Neuronal stem cell (in vitro differentiated cells): ENCODE measurements at regions not wholly inside any gene's neighbourhood (a gene's known extent, or its start where the extent isn't known, plus 50 kb on each side); places are given as distances from the start of the nearest gene placed in this dataset.

ENCODE experiments used
- DNase-seq: peaks from one replicate; pipeline ENCODE4 v3.0.0-alpha.2; 2013; ENCODE audit warnings: low spot score
- H2AFZ ChIP-seq: one replicate; pipeline ENCODE4 v1.6.1; 2013; ENCODE audit warnings: mild to moderate bottlenecking, low read length, inconsistent platforms
- H2AK5ac ChIP-seq: 2 replicates; pipeline ENCODE4 v1.6.1; 2013; ENCODE audit warnings: low read depth, mild to moderate bottlenecking, inconsistent platforms, low read length, moderate library complexity, mixed read lengths
- H2BK120ac ChIP-seq: 2 replicates; pipeline ENCODE4 v1.6.1; 2013; ENCODE audit warnings: low read depth, mild to moderate bottlenecking, inconsistent platforms, low read length, moderate library complexity, mixed read lengths
- H2BK12ac ChIP-seq: one replicate; pipeline ENCODE4 v1.6.1; 2013; ENCODE audit warnings: low read length, inconsistent platforms
- H2BK15ac ChIP-seq: 2 replicates; pipeline ENCODE4 v1.6.1; 2013; ENCODE audit warnings: mild to moderate bottlenecking, low read length, inconsistent platforms, mixed read lengths
- H2BK5ac ChIP-seq: one replicate; pipeline ENCODE4 v1.6.1; 2013; ENCODE audit warnings: inconsistent platforms, mild to moderate bottlenecking, low read length, moderate library complexity
- H3K14ac ChIP-seq: one replicate; pipeline ENCODE4 v1.6.1; 2013; ENCODE audit warnings: low read length, inconsistent platforms
- H3K18ac ChIP-seq: 2 replicates; pipeline ENCODE4 v1.6.1; 2013; ENCODE audit warnings: low read length, inconsistent platforms
- H3K23ac ChIP-seq: 2 replicates; pipeline ENCODE4 v1.6.1; 2013; ENCODE audit warnings: low read depth, mild to moderate bottlenecking, mixed read lengths, low read length, inconsistent platforms; ENCODE audit not compliant: poor library complexity
- H3K27ac ChIP-seq: replicated peaks from 3 replicates; pipeline ENCODE4 v1.5.1; 2013; ENCODE audit warnings: low read length, inconsistent platforms
- H3K27me3 ChIP-seq, 3 experiments: 2 replicates each; pipeline ENCODE4 v1.6.1; 2013; ENCODE audit warnings: low read length in 3 of 3, mild to moderate bottlenecking in 2 of 3, inconsistent platforms in 1 of 3, low read depth in 1 of 3, mixed read lengths in 1 of 3, moderate library complexity in 1 of 3; ENCODE audit not compliant: control insufficient read depth in 3 of 3, insufficient read depth in 3 of 3
- H3K36me3 ChIP-seq, 2 donors: replicated peaks in 1 of 2; 2 replicates each; pipeline ENCODE4 v1.6.1; 2013; ENCODE audit warnings: low read length in 2 of 2; ENCODE audit not compliant: control insufficient read depth in 2 of 2, insufficient read depth in 2 of 2
- H3K4ac ChIP-seq: 2 replicates; pipeline ENCODE4 v1.6.1; 2013; ENCODE audit warnings: inconsistent platforms, mild to moderate bottlenecking, low read length, moderate library complexity
- H3K4me1 ChIP-seq, 2 donors: 1 replicate in 1 of 2; 2 replicates in 1 of 2; pipeline ENCODE4 v1.6.1; 2013; ENCODE audit warnings: low read length in 2 of 2, low read depth in 1 of 2; ENCODE audit not compliant: control insufficient read depth in 2 of 2, insufficient read depth in 1 of 2
- H3K4me2 ChIP-seq: one replicate; pipeline ENCODE4 v1.6.1; 2013; ENCODE audit warnings: mild to moderate bottlenecking, low read length, inconsistent platforms; ENCODE audit not compliant: insufficient read depth, poor library complexity, severe bottlenecking
- H3K4me3 ChIP-seq, 2 donors: 2 replicates each; pipeline ENCODE4 v1.5.1; 2013; ENCODE audit warnings: low read length in 2 of 2, mild to moderate bottlenecking in 2 of 2, inconsistent platforms in 1 of 2, moderate library complexity in 1 of 2
- H3K79me1 ChIP-seq: one replicate; pipeline ENCODE4 v1.6.1; 2013; ENCODE audit warnings: low read depth, mild to moderate bottlenecking, inconsistent platforms, low read length, moderate library complexity
- H3K9ac ChIP-seq: one replicate; pipeline ENCODE4 v1.6.1; 2013; ENCODE audit warnings: mild to moderate bottlenecking, low read depth, low read length, inconsistent platforms; ENCODE audit not compliant: poor library complexity
- H3K9me3 ChIP-seq, 2 donors: replicated peaks in 1 of 2; 2 replicates each; pipeline versions ENCODE3 to v1.6.1; 2013; ENCODE audit warnings: low read length in 2 of 2, mild to moderate bottlenecking in 2 of 2, inconsistent platforms in 1 of 2, low read depth in 1 of 2, mixed read lengths in 1 of 2, moderate library complexity in 1 of 2; ENCODE audit not compliant: control insufficient read depth in 2 of 2, insufficient read depth in 1 of 2
- H4K8ac ChIP-seq: one replicate; pipeline ENCODE4 v1.6.1; 2013; ENCODE audit warnings: low read depth, mild to moderate bottlenecking, inconsistent platforms, low read length, moderate library complexity
- H4K91ac ChIP-seq: one replicate; pipeline ENCODE4 v1.6.1; 2013; ENCODE audit warnings: low read length, low read depth, mild to moderate bottlenecking, inconsistent platforms; ENCODE audit not compliant: poor library complexity
- whole genome bisulfite sequencing, 2 donors: extraction: QIAGEN DNeasy Blood & Tissue Kit; methylation state at CpG; one replicate each; pipeline ENCODE4 v1.1.7; 2013; ENCODE audit warnings: missing lambda C conversion rate in 2 of 2, mixed read lengths in 1 of 2; ENCODE audit not compliant: insufficient read length in 2 of 2, insufficient replicate concordance in 1 of 2; ENCODE audit errors: extremely low coverage in 2 of 2; 5-methylcytosine and 5-hydroxymethylcytosine counted together

DNA sequence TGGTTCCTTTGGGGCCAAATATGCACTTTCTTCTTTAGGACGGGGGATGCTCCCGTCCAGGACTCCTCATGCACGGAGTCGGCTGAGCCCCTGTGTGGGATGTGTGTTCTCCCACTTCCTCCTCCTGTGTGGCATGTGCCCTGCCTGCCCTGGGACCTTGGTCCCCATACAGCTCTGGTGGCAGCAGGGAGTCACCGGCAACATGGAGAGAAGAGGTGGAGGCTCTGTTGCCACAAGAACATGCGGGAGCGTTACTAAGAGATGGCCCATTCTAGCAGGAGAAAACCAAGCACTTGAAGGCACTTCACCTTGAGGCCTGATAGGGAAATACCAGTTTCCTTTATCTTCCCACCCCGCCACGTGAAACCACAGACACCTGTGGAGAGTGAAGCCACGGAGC is 98.0 kb downstream of the DDX1 start:
- Histone ChIP-seq H3K23ac (no peak overlapping the region), H2AFZ (no peak overlapping the region), H2BK5ac (no peak overlapping the region), H3K14ac (no peak overlapping the region), H2BK15ac (peak overlapping the region; percentile 27), H4K8ac (no peak overlapping the region), H3K79me1 (no peaks in the 10 kb centered on the region), H4K91ac (no peak overlapping the region), H3K36me3 (no peaks in the 10 kb centered on the region), H3K9ac (no peak overlapping the region), H3K4ac (peak overlapping the region; percentile 10), H3K4me2 (no peak overlapping the region), H3K4me3 (no peak overlapping the region), H2BK12ac (no peak overlapping the region), H3K4me1 (peaks cover 2 to 7% of the 10 kb centered on the region in 2 donors), H3K27me3 (peaks cover 0 to 1% (median 0%) of the 10 kb centered on the region in 3 experiments), H3K27ac (no peak overlapping the region), H2BK120ac (no peak overlapping the region), H2AK5ac (peak overlapping the region; percentile 1), H3K18ac (no peak overlapping the region), H3K9me3 (peaks cover 0 to 2% of the 10 kb centered on the region in 2 donors)
- no peak for DNase-seq
- WGBS, 2 donors: no CpG with 5 or more reads among the region's 10 CpGs

DNA sequence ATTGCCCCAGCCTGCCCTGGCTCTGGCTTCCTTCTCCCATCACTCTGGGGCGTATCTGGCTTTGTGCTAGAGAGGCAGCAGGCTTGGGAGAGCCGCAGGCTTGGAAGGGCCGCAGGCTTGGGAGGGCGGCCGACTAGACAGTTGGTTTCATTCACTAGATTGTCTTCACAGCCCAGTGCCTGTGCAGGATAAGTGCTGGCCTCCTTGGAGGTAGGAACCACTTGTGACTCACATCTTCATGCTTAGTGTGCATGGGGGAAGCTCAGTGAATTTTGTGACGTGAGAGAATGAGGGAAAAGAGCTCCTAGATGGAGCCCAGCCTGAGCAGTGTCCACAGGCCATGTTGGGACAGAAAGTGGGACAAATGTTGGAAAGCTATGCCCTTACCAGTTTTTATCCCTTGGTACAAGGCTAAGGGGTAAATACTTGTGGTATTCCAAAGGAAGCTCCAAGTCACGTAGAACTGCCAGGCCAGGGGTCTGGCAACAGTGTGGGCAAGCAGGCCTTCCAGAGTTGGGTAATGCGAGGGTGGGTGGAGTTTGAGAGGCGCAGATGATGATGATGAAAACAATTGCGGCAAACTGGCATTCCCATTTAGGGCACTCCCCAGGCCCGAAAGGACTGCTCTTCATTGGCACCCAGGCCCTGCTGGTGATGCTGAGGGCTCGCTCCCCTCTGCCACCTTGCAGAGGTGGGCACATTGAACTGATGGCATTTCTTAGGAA is 100.1 kb downstream of the DDX1 start:
- Histone ChIP-seq H3K27me3 (peaks cover 0 to 1% (median 0%) of the 10 kb centered on the region in 3 experiments), H3K18ac (peak overlapping the region; percentile 44), H4K8ac (no peak overlapping the region), H3K4me2 (no peak overlapping the region), H3K14ac (no peak overlapping the region), H3K4me1 (peaks cover 4 to 7% of the 10 kb centered on the region in 2 donors), H3K9ac (peak overlapping the region; percentile 12), H3K9me3 (peaks cover 0 to 2% of the 10 kb centered on the region in 2 donors), H3K4ac (peak overlapping the region; percentile 23), H2AFZ (no peak overlapping the region), H2BK120ac (no peak overlapping the region), H3K4me3 (no peak overlapping the region), H3K23ac (no peak overlapping the region), H2AK5ac (peak overlapping the region; percentile 58), H2BK15ac (peak overlapping the region; percentile 77), H3K27ac (no peak overlapping the region), H3K36me3 (no peaks in the 10 kb centered on the region), H3K79me1 (no peaks in the 10 kb centered on the region), H2BK12ac (no peak overlapping the region), H2BK5ac (no peak overlapping the region), H4K91ac (no peak overlapping the region)
- WGBS, 2 donors: no CpG with 5 or more reads among the region's 12 CpGs
- DNase-seq: no peak

DNA sequence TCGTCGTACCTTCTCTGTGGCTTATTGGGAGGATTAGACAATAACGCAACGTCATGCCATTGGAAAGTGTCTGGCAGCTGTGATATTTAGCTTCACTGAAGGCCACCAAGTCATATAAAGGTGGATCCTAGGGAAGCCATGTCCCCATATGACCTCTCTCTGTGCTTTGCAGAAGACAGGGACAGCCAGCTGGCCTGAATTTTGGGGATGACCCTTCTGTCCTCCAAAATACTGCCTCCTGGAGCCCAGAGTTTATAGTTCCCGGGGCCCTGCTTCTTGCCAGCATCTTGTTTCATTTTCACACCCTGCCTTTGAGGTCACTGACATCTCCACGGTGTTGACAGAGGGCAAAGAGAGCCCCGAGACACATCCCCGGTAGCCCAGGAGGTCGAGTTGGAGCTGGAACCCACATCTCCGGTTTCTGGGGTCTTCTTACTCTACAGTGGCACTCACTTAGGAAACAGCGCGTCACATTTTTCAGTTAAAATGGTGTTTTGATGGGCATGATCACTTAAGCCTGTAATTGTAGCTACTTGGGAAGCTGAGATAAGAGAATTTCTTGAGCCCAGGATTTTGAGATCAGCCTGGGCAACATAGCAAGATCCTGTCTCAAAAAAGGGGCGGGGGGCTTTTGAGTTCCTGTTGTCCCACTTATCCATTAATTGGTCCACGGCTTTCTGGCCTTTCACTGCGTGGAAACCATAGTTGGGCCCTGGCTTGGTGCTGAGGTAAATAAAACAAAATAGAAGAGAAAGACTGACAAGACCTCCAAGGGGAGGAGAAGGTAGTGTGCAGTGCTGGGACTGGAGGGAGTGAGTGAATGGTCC is 101.1 kb downstream of the DDX1 start:
- H3K14ac ChIP-seq: no peak overlapping the region
- H3K27ac ChIP-seq: no peak overlapping the region
- H4K8ac ChIP-seq: no peak overlapping the region
- peaks cover 0 to 2% of the 10 kb centered on the region in 2 donors for H3K9me3 ChIP-seq
- no peak overlapping the region for H2AFZ ChIP-seq
- H3K9ac ChIP-seq: no peak overlapping the region
- H3K36me3 ChIP-seq: no peaks in the 10 kb centered on the region
- no peak overlapping the region for H3K4ac ChIP-seq
- DNase-seq: no peak
- no peak overlapping the region for H3K18ac ChIP-seq
- no peak overlapping the region for H3K23ac ChIP-seq
- H3K4me2 ChIP-seq: no peak overlapping the region
- H2BK120ac ChIP-seq: no peak overlapping the region
- H3K4me3 ChIP-seq: no peak overlapping the region
- no peak overlapping the region for H2BK5ac ChIP-seq
- H3K4me1 ChIP-seq: peaks cover 4 to 7% of the 10 kb centered on the region in 2 donors
- no peaks in the 10 kb centered on the region for H3K79me1 ChIP-seq
- peak overlapping the region; percentile 61 for H4K91ac ChIP-seq
- WGBS, 2 donors: no CpG with 5 or more reads among the region's 15 CpGs
- H2BK15ac ChIP-seq: no peak overlapping the region
- H3K27me3 ChIP-seq: peaks cover 0 to 1% (median 0%) of the 10 kb centered on the region in 3 experiments
- H2AK5ac ChIP-seq: peak overlapping the region; percentile 16
- no peak overlapping the region for H2BK12ac ChIP-seq

DNA sequence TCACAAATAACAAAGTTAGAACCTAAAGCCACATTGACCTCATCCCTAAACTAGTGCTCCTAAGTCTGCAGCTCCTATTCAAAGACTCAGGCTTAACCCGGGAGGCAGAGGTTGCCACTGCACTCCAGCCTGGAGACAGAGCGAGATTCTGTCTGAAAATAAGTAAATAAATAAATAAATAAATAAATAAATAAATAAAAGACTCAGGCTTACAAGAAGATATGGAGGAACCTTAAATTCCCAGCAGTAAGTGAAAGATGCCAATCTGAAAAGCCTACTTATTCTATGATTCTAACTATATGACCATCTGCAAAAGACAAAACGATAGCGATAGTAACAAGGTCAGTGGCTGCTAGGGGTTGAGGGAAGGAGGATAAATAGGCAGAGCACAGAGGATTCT is 101.7 kb downstream of the DDX1 start:
- Histone ChIP-seq H2BK120ac (no peak overlapping the region), H3K4me3 (no peak overlapping the region), H3K18ac (no peak overlapping the region), H3K4me2 (no peak overlapping the region), H3K4ac (no peak overlapping the region), H2BK15ac (no peak overlapping the region), H3K4me1 (peaks cover 4 to 7% of the 10 kb centered on the region in 2 donors), H3K9me3 (peaks cover 0 to 2% of the 10 kb centered on the region in 2 donors), H3K27me3 (peaks cover 0 to 1% (median 0%) of the 10 kb centered on the region in 3 experiments), H3K23ac (no peak overlapping the region), H2BK5ac (no peak overlapping the region), H3K14ac (no peak overlapping the region), H3K9ac (no peak overlapping the region), H3K79me1 (no peaks in the 10 kb centered on the region), H4K8ac (no peak overlapping the region), H3K36me3 (no peaks in the 10 kb centered on the region), H3K27ac (no peak overlapping the region), H2AFZ (no peak overlapping the region), H2AK5ac (no peak overlapping the region), H2BK12ac (no peak overlapping the region), H4K91ac (no peak overlapping the region)
- DNase-seq: no peak
- WGBS, 2 donors: no CpG with 5 or more reads among the region's 4 CpGs
